Stimulated activated effector memory CD8-positive, alpha-beta T cell treated with anti-CD3 and anti-CD28 coated beads, Interleukin-12 subunit alpha, Interleukin-12 subunit beta, amount 100 ng/mL, for 72 hours (primary cell): ENCODE measurements at regions not wholly inside any gene's neighbourhood (a gene's known extent, or its start where the extent isn't known, plus 50 kb on each side); places are given as distances from the start of the nearest gene placed in this dataset.
"Not testable (repeated sequence)": the region's sequence is repeated elsewhere in the genome, so short reads cannot be mapped to it uniquely, and the experiment has no call there.

Experiments
- ATAC-seq: fragments of 150-1000 bp; cut with Tn5 transposase; 2 replicates; pipeline ENCODE4 v1.10.0; 2021
- DNase-seq, 2 donors: peaks; one replicate each; pipeline ENCODE4 v3.0.0; 2021 to 2022; ENCODE audit warnings: low spot score in 2 of 2
- H3K27ac Mint-ChIP-seq: one replicate; pipeline ENCODE4 v1.8.0; 2022; ENCODE audit warnings: mild to moderate bottlenecking, mixed read lengths
- H3K36me3 Mint-ChIP-seq: one replicate; pipeline ENCODE4 v1.8.0; 2022; ENCODE audit warnings: mild to moderate bottlenecking, mixed read lengths
- H3K4me1 Mint-ChIP-seq: one replicate; pipeline ENCODE4 v1.8.0; 2022; ENCODE audit warnings: mixed read lengths
- H3K4me3 Mint-ChIP-seq: one replicate; pipeline ENCODE4 v1.8.0; 2022; ENCODE audit warnings: mild to moderate bottlenecking, mixed read lengths
- H3K9me3 Mint-ChIP-seq: one replicate; pipeline ENCODE4 v1.8.0; 2022; ENCODE audit warnings: mixed read lengths

DNA sequence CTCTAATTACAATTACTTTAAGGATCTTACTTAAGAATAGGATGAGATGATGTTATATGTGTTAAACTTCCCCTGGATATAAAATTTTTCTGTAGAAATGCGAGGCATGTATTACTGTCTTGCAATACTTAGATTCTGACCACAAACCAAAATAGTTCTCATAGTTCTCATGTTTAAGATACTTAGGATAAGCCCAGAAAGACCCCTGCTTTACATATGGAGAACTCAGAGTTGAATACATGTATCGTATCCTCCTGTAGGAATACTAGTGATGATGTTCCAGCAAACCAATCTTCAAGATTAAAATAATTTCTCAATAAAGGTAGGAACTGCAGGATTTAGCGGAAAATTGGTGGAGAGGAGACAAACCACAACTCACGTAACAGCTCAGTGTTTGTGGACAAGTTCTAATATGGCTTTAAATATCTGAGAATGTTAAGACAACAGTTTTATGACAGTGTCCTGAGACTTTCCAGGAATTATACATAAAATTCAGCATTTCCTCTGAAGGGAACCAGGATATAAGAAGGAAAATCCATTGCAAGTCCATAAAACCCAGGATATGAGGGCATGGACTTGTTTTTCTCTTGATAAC lies 114.7 kb upstream of the CRY1 start:
- Mint-ChIP-seq H3K27ac (no peak overlapping the region), H3K36me3 (no peaks in the 10 kb centered on the region), H3K9me3 (no peaks in the 10 kb centered on the region), H3K4me3 (no peak overlapping the region), H3K4me1 (no peaks in the 10 kb centered on the region)
- ATAC-seq (no peak), DNase-seq (no peak)

DNA sequence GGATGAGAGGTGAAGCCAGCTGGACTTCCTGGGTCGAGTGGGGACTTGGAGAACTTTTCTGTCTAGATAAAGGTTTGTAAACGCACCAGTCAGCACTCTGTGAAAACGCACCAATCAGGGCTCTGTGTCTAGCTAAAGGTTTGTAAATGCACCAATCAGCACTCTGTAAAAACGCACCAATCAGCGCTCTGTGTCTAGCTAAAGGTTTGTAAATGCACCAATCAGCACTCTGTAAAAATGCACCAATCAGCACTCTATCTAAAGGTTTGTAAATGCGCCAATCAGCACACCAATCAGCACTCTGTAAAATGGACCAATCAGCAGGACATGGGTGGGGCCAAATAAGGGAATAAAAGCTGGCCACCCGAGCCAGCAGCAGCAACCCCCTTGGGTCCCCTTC lies 116.4 kb upstream of the CRY1 start:
- ATAC-seq, H3K27ac Mint-ChIP-seq, H3K36me3 Mint-ChIP-seq, H3K9me3 Mint-ChIP-seq, DNase-seq, H3K4me1 Mint-ChIP-seq, H3K4me3 Mint-ChIP-seq: not testable (repeated sequence)

DNA sequence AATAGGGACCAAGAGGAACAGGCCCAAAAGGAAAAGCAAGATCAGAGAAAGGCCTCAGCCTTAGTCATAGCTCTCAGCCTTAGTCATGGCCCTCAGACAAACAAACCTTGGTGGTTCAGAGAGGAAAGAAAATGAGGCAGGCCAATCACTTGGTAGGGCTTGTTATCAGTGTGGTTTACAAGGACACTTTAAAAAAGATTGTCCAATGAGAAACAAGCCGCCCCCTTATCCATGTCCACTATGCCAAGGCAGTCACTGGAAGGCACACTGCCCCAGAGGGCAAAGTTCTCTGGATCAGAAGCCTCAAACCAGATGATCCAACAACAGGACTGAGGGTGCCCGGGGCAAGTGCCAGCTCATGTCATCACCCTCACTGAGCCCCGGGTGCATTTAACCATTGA lies 121.0 kb upstream of the CRY1 start:
- H3K4me3 Mint-ChIP-seq, H3K36me3 Mint-ChIP-seq, H3K4me1 Mint-ChIP-seq, H3K9me3 Mint-ChIP-seq, H3K27ac Mint-ChIP-seq: not testable (repeated sequence)
- peak; percentile 93 for ATAC-seq
- peak; percentile 2 to 59 for DNase-seq

DNA sequence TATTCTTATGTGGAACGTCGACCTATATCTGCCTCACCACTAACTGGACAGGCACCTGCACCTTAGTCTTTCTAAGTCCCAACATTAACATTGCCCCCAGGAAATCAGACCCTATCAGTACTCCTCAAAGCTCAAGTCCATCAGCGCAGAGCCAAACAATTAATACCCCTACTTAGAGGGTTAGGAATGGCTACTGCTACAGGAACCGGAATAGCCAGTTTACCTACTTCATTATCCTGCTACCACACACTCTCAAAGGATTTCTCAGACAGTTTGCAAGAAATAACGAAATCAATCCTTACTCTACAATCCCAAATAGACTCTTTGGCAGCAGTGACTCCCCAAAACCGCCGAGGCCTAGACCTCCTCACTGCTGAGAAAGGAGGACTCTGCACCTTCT lies 123.1 kb upstream of the CRY1 start:
- H3K4me3 Mint-ChIP-seq, H3K4me1 Mint-ChIP-seq: not testable (repeated sequence)

DNA sequence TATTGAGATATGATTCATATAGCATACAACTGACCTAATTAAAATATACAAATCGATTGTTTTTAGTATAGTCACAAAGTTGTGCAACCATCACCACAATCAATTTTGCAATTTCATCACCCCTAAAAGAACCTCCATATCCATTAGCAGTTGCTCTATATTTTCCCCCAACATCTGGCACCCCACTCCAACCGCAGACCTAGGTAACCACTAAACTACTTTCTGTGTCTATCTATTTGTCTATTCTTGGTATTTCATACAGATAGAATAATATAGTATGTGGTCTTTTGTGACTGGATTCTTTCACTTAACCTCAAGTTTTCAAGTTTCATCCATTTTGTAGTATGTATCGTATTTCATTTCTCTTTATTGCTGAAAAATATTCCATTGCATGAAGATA lies 126.0 kb upstream of the CRY1 start:
- ATAC-seq (no peak), DNase-seq (no peak)
- no peak overlapping the region for H3K27ac Mint-ChIP-seq
- H3K4me3 Mint-ChIP-seq = no peak overlapping the region
- no peaks in the 10 kb centered on the region for H3K9me3 Mint-ChIP-seq
- no peaks in the 10 kb centered on the region for H3K4me1 Mint-ChIP-seq
- no peaks in the 10 kb centered on the region for H3K36me3 Mint-ChIP-seq

More for the DNA sequence above, 123.1 kb upstream of the CRY1 start:
- H3K9me3 Mint-ChIP-seq, H3K36me3 Mint-ChIP-seq, DNase-seq, ATAC-seq, H3K27ac Mint-ChIP-seq: not testable (repeated sequence)

DNA sequence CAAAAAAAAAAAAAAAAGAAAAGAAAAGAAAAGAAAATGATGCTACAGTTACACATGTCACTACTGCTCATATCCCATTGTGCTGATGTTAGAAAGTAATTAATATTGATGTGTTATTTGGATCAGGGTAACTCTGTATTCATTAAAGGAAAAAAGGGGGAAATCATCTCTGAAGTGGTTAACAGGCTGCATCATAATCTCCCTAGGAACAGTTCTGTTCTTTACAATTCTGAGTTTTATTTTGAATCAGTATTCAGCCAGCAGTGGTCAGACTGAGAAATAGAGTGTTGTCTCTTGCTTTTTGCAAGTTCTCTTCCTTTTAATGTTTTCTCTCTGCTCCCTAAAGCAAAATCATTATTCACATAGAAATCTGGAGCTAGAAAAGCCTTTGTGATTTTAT lies 128.6 kb upstream of the CRY1 start:
- H3K4me1 Mint-ChIP-seq = no peaks in the 10 kb centered on the region
- no peaks in the 10 kb centered on the region for H3K36me3 Mint-ChIP-seq
- DNase-seq (no peak), ATAC-seq (peak; percentile 90)
- no peak overlapping the region for H3K4me3 Mint-ChIP-seq
- H3K27ac Mint-ChIP-seq = no peak overlapping the region
- no peaks in the 10 kb centered on the region for H3K9me3 Mint-ChIP-seq

DNA sequence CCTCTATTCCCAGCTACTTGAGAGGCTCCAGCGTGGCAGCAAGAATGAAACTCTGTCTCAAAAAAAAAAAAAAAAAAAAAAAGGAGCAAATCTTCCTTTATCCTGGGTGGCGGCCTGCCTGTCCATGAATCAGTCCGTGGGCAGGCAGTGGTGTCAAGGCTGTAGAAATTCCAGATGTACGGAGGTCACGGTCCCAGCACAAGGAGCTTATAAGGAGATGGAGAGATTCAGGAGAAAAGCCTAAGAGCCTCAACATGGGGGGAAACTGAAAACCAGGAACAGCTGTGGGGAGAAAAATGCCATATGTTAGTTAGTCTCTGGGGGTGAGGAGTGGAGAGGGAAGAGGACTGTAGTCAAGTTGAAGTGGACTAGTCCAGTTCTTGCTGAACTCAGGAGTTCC lies 130.5 kb upstream of the CRY1 start:
- DNase-seq = no peak
- H3K9me3 Mint-ChIP-seq = no peaks in the 10 kb centered on the region
- H3K27ac Mint-ChIP-seq = no peak overlapping the region
- H3K36me3 Mint-ChIP-seq = no peaks in the 10 kb centered on the region
- no peak overlapping the region for H3K4me3 Mint-ChIP-seq
- H3K4me1 Mint-ChIP-seq = no peaks in the 10 kb centered on the region
- no peak for ATAC-seq

DNA sequence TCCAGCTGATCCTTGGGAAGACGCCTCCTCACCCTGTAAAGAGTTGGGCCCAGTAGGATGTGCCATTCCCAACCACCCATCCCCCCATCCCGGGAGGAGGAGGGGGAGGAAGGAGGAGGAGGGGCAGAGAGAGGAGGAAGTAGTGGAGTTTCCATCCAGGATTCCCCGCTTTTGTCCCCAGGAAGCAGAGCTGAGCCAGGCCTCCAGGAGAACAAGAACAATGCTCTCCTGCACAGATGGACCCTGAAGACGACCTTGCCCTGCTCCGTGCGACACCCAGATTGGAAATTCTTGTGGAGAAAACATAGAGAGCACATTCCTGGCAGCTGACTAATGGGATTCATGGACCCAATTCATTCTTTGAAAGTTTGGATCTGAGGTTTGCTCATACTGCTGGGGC lies 132.3 kb upstream of the CRY1 start:
- Mint-ChIP-seq H3K4me1 (no peaks in the 10 kb centered on the region), H3K36me3 (no peaks in the 10 kb centered on the region), H3K27ac (no peak overlapping the region), H3K9me3 (no peaks in the 10 kb centered on the region), H3K4me3 (no peak overlapping the region)
- DNase-seq = no peak
- no peak for ATAC-seq

DNA sequence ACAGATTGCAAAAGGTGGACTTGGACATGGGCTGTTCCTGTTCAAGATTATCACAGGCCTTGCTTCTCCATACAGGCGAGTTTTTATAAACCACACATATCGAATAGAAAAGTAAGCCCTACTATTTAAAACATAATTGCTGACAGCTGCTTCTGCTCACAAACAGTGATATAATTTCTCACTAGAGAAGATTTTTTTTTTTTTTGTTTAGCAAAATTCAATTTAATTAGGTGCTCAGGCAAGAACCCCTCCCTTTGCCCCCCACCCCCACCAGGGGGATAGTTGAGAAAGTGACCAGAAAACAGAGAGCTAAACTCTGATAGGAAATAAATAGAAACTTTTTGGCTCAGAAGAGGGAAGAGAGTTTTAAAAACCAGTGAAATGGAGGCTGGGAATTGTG lies 132.8 kb upstream of the CRY1 start:
- Mint-ChIP-seq H3K4me3 (no peak overlapping the region), H3K36me3 (no peaks in the 10 kb centered on the region), H3K27ac (no peak overlapping the region), H3K4me1 (no peaks in the 10 kb centered on the region), H3K9me3 (no peaks in the 10 kb centered on the region)
- ATAC-seq = no peak
- DNase-seq = no peak

DNA sequence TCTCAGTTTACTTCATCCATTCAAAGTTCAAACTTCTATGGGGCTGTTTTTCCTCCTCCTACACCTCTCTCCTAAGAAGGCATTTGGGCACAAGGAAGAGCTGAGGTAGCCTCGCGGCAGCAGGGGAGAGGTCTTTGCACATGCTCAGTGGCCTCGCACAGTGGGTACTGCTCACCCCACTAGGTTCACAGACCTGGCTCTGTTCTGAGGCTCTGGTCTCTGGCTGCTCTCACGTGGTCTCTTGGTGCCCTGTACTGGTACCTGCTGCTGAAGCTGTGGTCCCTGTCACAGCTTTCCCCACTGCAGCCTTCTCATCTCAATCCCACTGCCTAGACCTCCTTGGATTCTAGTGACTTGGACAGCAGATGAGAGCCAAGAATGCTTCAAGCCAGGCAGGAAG lies 134.7 kb upstream of the CRY1 start:
- H3K36me3 Mint-ChIP-seq = no peaks in the 10 kb centered on the region
- no peak overlapping the region for H3K4me3 Mint-ChIP-seq
- H3K27ac Mint-ChIP-seq = no peak overlapping the region
- ATAC-seq = no peak
- H3K9me3 Mint-ChIP-seq = no peaks in the 10 kb centered on the region
- no peak for DNase-seq
- H3K4me1 Mint-ChIP-seq = no peaks in the 10 kb centered on the region

DNA sequence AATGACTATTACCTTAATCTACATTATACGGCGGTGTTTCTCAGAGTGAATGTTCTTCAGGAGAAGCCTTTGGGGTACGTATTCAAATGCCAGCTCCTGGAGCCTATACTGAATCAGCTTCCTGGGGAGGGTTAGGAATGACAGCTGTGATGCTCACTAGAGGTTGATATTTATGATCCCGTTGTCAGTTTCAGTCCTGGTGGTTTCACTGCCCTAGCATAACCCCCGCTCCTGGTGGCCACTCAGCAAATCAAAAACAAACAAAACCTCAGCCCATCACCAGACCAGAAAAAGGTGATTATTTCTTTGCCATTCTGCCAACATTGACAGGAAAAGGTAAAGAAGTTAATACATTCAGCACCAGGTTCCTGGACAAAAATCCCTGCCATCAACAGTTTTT lies 136.5 kb upstream of the CRY1 start:
- H3K4me3 Mint-ChIP-seq = no peak overlapping the region
- no peaks in the 10 kb centered on the region for H3K4me1 Mint-ChIP-seq
- no peaks in the 10 kb centered on the region for H3K36me3 Mint-ChIP-seq
- no peak for ATAC-seq
- no peak overlapping the region for H3K27ac Mint-ChIP-seq
- H3K9me3 Mint-ChIP-seq = no peaks in the 10 kb centered on the region
- no peak for DNase-seq

DNA sequence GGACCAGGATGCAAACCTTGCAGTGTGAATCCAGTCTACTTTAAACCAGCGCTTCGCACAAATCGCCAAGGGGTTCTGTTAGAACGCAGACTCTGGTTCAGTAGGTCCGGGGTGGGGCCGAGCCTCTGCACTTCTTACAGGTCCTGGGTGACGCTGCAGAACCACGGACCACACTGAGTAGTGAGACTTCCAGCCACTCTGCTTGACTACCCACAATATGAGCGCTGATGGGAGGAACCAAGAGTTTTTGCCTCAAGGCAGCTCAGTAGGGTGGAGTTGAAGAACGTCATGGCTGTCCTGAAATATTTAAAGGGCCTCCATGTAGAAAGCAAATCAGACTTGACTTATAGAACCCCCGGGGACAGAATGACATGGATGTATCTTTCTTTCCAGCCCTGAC lies 138.0 kb upstream of the CRY1 start:
- H3K9me3 Mint-ChIP-seq = no peaks in the 10 kb centered on the region
- H3K27ac Mint-ChIP-seq = no peak overlapping the region
- peak; percentile 39 for ATAC-seq
- no peaks in the 10 kb centered on the region for H3K36me3 Mint-ChIP-seq
- no peak overlapping the region for H3K4me3 Mint-ChIP-seq
- no peak for DNase-seq
- no peaks in the 10 kb centered on the region for H3K4me1 Mint-ChIP-seq

DNA sequence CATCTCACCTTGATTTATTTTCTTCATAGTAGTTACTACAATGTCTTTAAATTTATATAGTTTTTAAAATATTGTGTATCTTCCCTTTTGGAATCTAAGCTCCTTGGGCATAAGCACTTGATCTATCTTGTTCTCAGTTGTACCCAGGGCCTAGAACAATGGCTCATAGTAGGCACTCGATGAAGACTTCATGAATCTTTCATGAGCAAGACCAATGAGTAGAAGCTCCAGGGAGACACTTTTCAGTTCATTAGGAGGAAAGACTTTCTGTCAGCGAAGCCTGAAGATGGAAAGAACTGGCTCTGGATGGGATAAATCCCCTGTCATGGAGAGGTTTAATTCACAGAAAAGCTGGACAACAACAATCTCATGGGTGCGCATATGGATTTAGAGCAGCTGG lies 140.2 kb upstream of the CRY1 start:
- no peaks in the 10 kb centered on the region for H3K36me3 Mint-ChIP-seq
- no peak for ATAC-seq
- no peak for DNase-seq
- H3K4me3 Mint-ChIP-seq = no peak overlapping the region
- H3K27ac Mint-ChIP-seq = no peak overlapping the region
- H3K9me3 Mint-ChIP-seq = no peaks in the 10 kb centered on the region
- H3K4me1 Mint-ChIP-seq = no peaks in the 10 kb centered on the region

DNA sequence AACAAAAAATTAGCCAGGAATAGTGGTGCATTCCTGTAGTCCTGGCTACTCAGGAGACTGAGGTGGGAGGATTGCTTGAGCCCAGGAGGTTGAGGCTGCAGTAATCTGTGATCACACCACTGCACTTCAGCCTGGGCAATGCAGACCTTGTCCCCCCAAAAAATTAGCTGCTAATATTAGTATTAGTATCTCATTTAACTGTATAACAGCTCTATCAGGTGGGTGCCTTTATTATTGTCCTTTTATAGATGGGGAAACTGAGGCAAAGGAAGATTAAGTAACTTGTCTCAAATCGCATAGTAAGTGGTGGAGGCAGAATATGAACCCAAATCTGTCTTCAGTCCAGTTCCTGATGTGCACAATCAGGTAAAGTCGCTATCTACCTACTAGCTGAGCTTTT lies 142.3 kb upstream of the CRY1 start:
- no peaks in the 10 kb centered on the region for H3K36me3 Mint-ChIP-seq
- no peaks in the 10 kb centered on the region for H3K4me1 Mint-ChIP-seq
- no peak overlapping the region for H3K27ac Mint-ChIP-seq
- H3K9me3 Mint-ChIP-seq = no peaks in the 10 kb centered on the region
- no peak overlapping the region for H3K4me3 Mint-ChIP-seq
- no peak for DNase-seq
- ATAC-seq = no peak

DNA sequence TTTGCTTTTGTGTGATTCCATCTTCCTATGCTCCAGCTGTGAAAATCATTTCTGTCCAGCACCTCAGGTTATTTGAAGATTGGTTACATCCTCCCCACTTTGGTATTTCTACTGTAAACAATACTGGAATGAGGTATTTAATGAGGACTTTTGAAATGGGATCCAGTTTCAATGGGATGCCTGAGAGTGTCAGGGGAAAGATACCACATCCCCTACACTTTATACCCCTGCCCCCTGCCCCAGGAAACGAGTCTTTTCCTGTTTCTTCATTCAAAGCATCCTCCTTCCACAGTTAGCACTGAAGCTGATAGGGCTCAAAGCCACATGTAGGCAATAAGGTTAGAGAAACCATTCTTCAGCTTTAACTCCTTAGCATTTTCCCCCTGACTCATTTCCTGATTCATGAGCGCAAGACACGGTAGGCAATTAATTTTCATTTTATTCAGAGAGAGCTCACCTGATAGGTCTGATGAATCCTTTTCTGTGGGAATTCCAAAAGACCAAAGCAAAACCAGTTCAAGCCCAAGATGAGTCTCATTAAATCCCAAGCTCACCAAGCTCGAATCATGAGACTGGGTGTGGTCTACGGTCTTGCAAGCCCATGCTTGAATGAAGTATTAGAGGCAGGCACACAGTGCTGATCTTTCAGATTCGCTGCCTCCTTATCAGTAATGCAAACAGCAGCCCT lies 143.6 kb upstream of the CRY1 start:
- no peak overlapping the region for H3K4me3 Mint-ChIP-seq
- no peak overlapping the region for H3K27ac Mint-ChIP-seq
- H3K9me3 Mint-ChIP-seq = no peaks in the 10 kb centered on the region
- no peak for DNase-seq
- no peaks in the 10 kb centered on the region for H3K36me3 Mint-ChIP-seq
- no peaks in the 10 kb centered on the region for H3K4me1 Mint-ChIP-seq
- ATAC-seq = no peak

DNA sequence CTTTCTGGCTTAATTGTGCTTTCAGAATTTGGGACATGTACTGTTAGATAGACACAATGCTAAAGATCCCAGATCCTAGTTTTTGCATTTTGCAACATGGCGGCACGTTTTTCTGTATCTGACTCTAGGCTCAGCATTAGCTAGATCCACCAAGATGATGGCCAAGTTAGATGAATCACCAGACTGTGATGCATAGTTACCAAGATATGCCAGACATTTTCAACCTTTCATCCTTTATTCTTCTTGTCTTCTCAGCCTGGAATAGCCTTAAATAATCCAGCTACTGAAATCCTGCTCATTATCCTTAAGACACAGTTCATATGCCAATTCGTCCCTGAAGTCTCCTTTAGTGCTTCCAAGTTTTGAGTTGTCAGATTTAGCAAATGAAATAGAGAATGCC lies 144.9 kb upstream of the CRY1 start:
- no peaks in the 10 kb centered on the region for H3K9me3 Mint-ChIP-seq
- H3K27ac Mint-ChIP-seq = no peak overlapping the region
- ATAC-seq = no peak
- H3K4me1 Mint-ChIP-seq = no peaks in the 10 kb centered on the region
- H3K36me3 Mint-ChIP-seq = no peaks in the 10 kb centered on the region
- no peak overlapping the region for H3K4me3 Mint-ChIP-seq
- no peak for DNase-seq

DNA sequence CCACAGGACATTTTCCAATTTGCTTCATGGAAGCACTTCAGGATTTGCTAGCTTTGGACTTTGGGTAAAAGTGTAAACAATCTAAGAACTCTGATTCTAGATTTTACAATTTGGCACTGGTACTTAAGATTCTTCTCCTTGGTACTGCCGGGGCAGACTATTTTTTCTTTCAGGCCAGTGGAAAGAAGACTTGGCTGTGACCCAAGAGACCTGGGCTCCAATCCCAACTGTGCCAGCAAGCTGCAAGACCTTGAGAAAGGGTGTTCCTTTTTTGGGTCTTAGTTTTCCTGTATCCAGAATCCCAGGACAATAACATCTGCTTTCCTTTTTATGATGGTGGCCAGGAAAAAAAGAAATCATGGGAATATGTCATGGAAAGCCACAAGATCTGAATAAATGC lies 148.1 kb upstream of the CRY1 start:
- H3K9me3 Mint-ChIP-seq = no peaks in the 10 kb centered on the region
- no peaks in the 10 kb centered on the region for H3K4me1 Mint-ChIP-seq

More for the DNA sequence above, 148.1 kb upstream of the CRY1 start:
- Mint-ChIP-seq H3K27ac (no peak overlapping the region), H3K36me3 (no peaks in the 10 kb centered on the region), H3K4me3 (no peak overlapping the region)
- DNase-seq (no peak), ATAC-seq (no peak)
